HG03095 (cell line): ENCODE measurements at regions not wholly inside any gene's neighbourhood (a gene's known extent, or its start where the extent isn't known, plus 50 kb on each side); places are given as distances from the start of the nearest gene placed in this dataset.
"Not testable (repeated sequence)": the region's sequence is repeated elsewhere in the genome, so short reads cannot be mapped to it uniquely, and the experiment has no call there.

Source experiments
- ATAC-seq: cut with Tn5 transposase; IDR thresholded peaks from one replicate; pipeline ENCODE4 v1.9.1; 2021; ENCODE audit warnings: moderate library complexity; ENCODE audit not compliant: unreplicated experiment

GRCh38 chr16:85237817-85238216 lies 125.5 kb upstream of the CIBAR2 start:
- ATAC-seq, result no peak

- ATAC-seq, result no peak
Measured at GRCh38 chr16:85238233-85238647, 126.0 kb upstream of the CIBAR2 start.

GRCh38 chr16:85239239-85239638 lies 127.0 kb upstream of the CIBAR2 start:
- no peak for ATAC-seq

- no peak for ATAC-seq
Measured at GRCh38 chr16:85239871-85240270, 127.6 kb upstream of the CIBAR2 start.

- no peak for ATAC-seq
Measured at GRCh38 chr16:85240982-85241924, 129.0 kb upstream of the CIBAR2 start.

- no peak for ATAC-seq
Measured at GRCh38 chr16:85242140-85242539, 129.9 kb upstream of the CIBAR2 start.

- no peak for ATAC-seq
Measured at GRCh38 chr16:85243308-85243707, 131.0 kb upstream of the CIBAR2 start.

GRCh38 chr16:85244452-85244851 lies 132.2 kb upstream of the CIBAR2 start:
- ATAC-seq, result not testable (repeated sequence)

GRCh38 chr16:85245307-85246172 lies 133.3 kb upstream of the CIBAR2 start:
- no peak for ATAC-seq

- ATAC-seq, result no peak
Measured at GRCh38 chr16:85246473-85246872, 134.2 kb upstream of the CIBAR2 start.

- no peak for ATAC-seq
Measured at GRCh38 chr16:85246973-85247372, 134.7 kb upstream of the CIBAR2 start.

GRCh38 chr16:85248342-85248741 lies 136.1 kb upstream of the CIBAR2 start:
- ATAC-seq, result no peak

- ATAC-seq, result no peak
Measured at GRCh38 chr16:85248857-85249256, 136.6 kb upstream of the CIBAR2 start.

GRCh38 chr16:85249418-85250146 lies 137.3 kb upstream of the CIBAR2 start:
- no peak for ATAC-seq

- ATAC-seq, result no peak
Measured at GRCh38 chr16:85250147-85250463, 137.8 kb upstream of the CIBAR2 start.

GRCh38 chr16:85250609-85251223 lies 138.4 kb upstream of the CIBAR2 start:
- ATAC-seq, result no peak

- ATAC-seq, result no peak
Measured at GRCh38 chr16:85251225-85251760, 139.0 kb upstream of the CIBAR2 start.

- no peak for ATAC-seq
Measured at GRCh38 chr16:85252014-85252413, 139.7 kb upstream of the CIBAR2 start.

GRCh38 chr16:85252461-85252860 lies 140.2 kb upstream of the CIBAR2 start:
- no peak for ATAC-seq
